ENCODE measurements at regions not wholly inside any gene's neighbourhood (a gene's known extent, or its start where the extent isn't known, plus 50 kb on each side); places are given as distances from the start of the nearest gene placed in this dataset.

- H3K27ac ChIP-seq: no peak overlapping the region
- no peak for DNase-seq
- 85 to 90% (median 89%) methylated on average over 10 of the region's 10 CpGs for WGBS, 3 donors
- no peaks in the 10 kb centered on the region for H3K4me1 ChIP-seq
- intact Hi-C loops (cut with DNase I): no loop called here
- ATAC-seq: no peak
- TF ChIP-seq CTCF (IDR thresholded peaks at IDR 0.05): no peak
- no peaks in the 10 kb centered on the region for H3K27me3 ChIP-seq (ENCODE audit: insufficient read depth in 3 of 3, low read length in 2 of 3)
- no peaks in the 10 kb centered on the region for H3K9me3 ChIP-seq
- no peak overlapping the region for H3K4me3 ChIP-seq
- no peaks in the 10 kb centered on the region for H3K36me3 ChIP-seq (ENCODE audit: insufficient read depth in 1 of 2, low read depth in 1 of 2)
Observed at GRCh38 chr18:10111944-10112343, 198.1 kb downstream of the VAPA start.

- no peaks in the 10 kb centered on the region for H3K4me1 ChIP-seq
- ATAC-seq: peak in 2 of 4 donors; percentile 15 to 35
- no peak overlapping the region for H3K4me3 ChIP-seq
- no peak for TF ChIP-seq CTCF (IDR thresholded peaks at IDR 0.05)
- intact Hi-C loops (cut with DNase I): no loop called here
- H3K9me3 ChIP-seq: no peaks in the 10 kb centered on the region
- WGBS, 3 donors: 76 to 82% (median 80%) methylated on average over 8 of the region's 8 CpGs
- peak; percentile 38 to 60 for DNase-seq
- no peaks in the 10 kb centered on the region for H3K36me3 ChIP-seq (ENCODE audit: insufficient read depth in 1 of 2, low read depth in 1 of 2)
- H3K27ac ChIP-seq: no peak overlapping the region
- no peaks in the 10 kb centered on the region for H3K27me3 ChIP-seq (ENCODE audit: insufficient read depth in 3 of 3, low read length in 2 of 3)
Observed at GRCh38 chr18:10113121-10114022, 199.6 kb downstream of the VAPA start.

- ATAC-seq (no peak), DNase-seq (no peak)
- no peaks in the 10 kb centered on the region for H3K4me1 ChIP-seq
- no peaks in the 10 kb centered on the region for H3K27me3 ChIP-seq (ENCODE audit: insufficient read depth in 3 of 3, low read length in 2 of 3)
- H3K36me3 ChIP-seq (ENCODE audit: insufficient read depth in 1 of 2, low read depth in 1 of 2): no peaks in the 10 kb centered on the region
- no peak overlapping the region for H3K4me3 ChIP-seq
- intact Hi-C loops (cut with DNase I): loop anchor here in 1 of 2 donors (5.0 kb wide), 1 partner anchor 52 kb away; no protein-coding TSS in a partner anchor
- H3K27ac ChIP-seq: no peak overlapping the region
- WGBS, 3 donors: 74 to 79% (median 76%) methylated on average over 6 of the region's 6 CpGs
- H3K9me3 ChIP-seq: peaks cover 6% of the 10 kb centered on the region
- no peak for TF ChIP-seq CTCF (IDR thresholded peaks at IDR 0.05)
Observed at GRCh38 chr18:10114717-10115463, 201.1 kb downstream of the VAPA start.

GRCh38 chr18:10116574-10116973 lies 202.8 kb downstream of the VAPA start:
- H3K4me1 ChIP-seq: peaks cover 11% of the 10 kb centered on the region
- H3K4me3 ChIP-seq: no peak overlapping the region
- no peak for TF ChIP-seq CTCF (IDR thresholded peaks at IDR 0.05)
- ATAC-seq: no peak
- DNase-seq: no peak
- H3K36me3 ChIP-seq (ENCODE audit: insufficient read depth in 1 of 2, low read depth in 1 of 2): no peaks in the 10 kb centered on the region
- H3K9me3 ChIP-seq: peaks cover 6% of the 10 kb centered on the region
- intact Hi-C loops (cut with DNase I): loop anchor here in 1 of 2 donors (5.0 kb wide), 1 partner anchor 51 kb away; no protein-coding TSS in a partner anchor
- 92 to 97% (median 92%) methylated on average over 3 of the region's 3 CpGs for WGBS, 3 donors
- H3K27ac ChIP-seq: no peak overlapping the region
- H3K27me3 ChIP-seq (ENCODE audit: insufficient read depth in 3 of 3, low read length in 2 of 3): no peaks in the 10 kb centered on the region

Measured in psoas muscle (tissue), 7 donors.